ENCODE measurements at regions not wholly inside any gene's neighbourhood (a gene's known extent, or its start where the extent isn't known, plus 50 kb on each side); places are given as distances from the start of the nearest gene placed in this dataset.

- no peaks in the 10 kb centered on the region for H3K9me3 ChIP-seq
- no peaks in the 10 kb centered on the region for H3K36me3 ChIP-seq
- no peak for DNase-seq (ENCODE audit: low spot score)
- TF ChIP-seq CTCF (IDR thresholded peaks at IDR 0.05): no peak
- no peak overlapping the region for H3K4me3 ChIP-seq
- H3K27ac ChIP-seq: no peak overlapping the region
- no peaks in the 10 kb centered on the region for H3K4me1 ChIP-seq
- H3K27me3 ChIP-seq: no peaks in the 10 kb centered on the region
Measured at GRCh38 chr14:101410126-101410525, 151.2 kb upstream of the DIO3 start.

GRCh38 chr14:101411151-101411550 lies 150.1 kb upstream of the DIO3 start:
- no peaks in the 10 kb centered on the region for H3K27me3 ChIP-seq
- TF ChIP-seq CTCF (IDR thresholded peaks at IDR 0.05): no peak

GRCh38 chr14:101411779-101412178 lies 149.5 kb upstream of the DIO3 start:
- no peak overlapping the region for H3K27ac ChIP-seq
- H3K9me3 ChIP-seq: no peaks in the 10 kb centered on the region
- H3K27me3 ChIP-seq: no peaks in the 10 kb centered on the region
- no peaks in the 10 kb centered on the region for H3K36me3 ChIP-seq
- TF ChIP-seq CTCF (IDR thresholded peaks at IDR 0.05): no peak
- H3K4me1 ChIP-seq: no peaks in the 10 kb centered on the region
- no peak for DNase-seq (ENCODE audit: low spot score)
- no peak overlapping the region for H3K4me3 ChIP-seq

More at GRCh38 chr14:101411151-101411550, 150.1 kb upstream of the DIO3 start:
- H3K36me3 ChIP-seq: no peaks in the 10 kb centered on the region
- H3K4me1 ChIP-seq: no peaks in the 10 kb centered on the region
- no peak overlapping the region for H3K27ac ChIP-seq
- H3K9me3 ChIP-seq: no peaks in the 10 kb centered on the region
- H3K4me3 ChIP-seq: no peak overlapping the region
- DNase-seq (ENCODE audit: low spot score): no peak

GRCh38 chr14:101412739-101413138 lies 148.6 kb upstream of the DIO3 start:
- H3K9me3 ChIP-seq: peaks cover 0 to 7% of the 10 kb centered on the region in 2 donors
- no peaks in the 10 kb centered on the region for H3K27me3 ChIP-seq

GRCh38 chr14:101417434-101417833 lies 143.9 kb upstream of the DIO3 start:
- Histone ChIP-seq H3K9me3 (peaks cover 0 to 13% of the 10 kb centered on the region in 2 donors), H3K27me3 (no peaks in the 10 kb centered on the region), H3K4me3 (no peak overlapping the region), H3K27ac (no peak overlapping the region), H3K36me3 (no peaks in the 10 kb centered on the region), H3K4me1 (no peaks in the 10 kb centered on the region)
- TF ChIP-seq CTCF (IDR thresholded peaks at IDR 0.05): no peak
- no peak for DNase-seq (ENCODE audit: low spot score)

More at GRCh38 chr14:101412739-101413138, 148.6 kb upstream of the DIO3 start:
- DNase-seq (ENCODE audit: low spot score): no peak
- no peak overlapping the region for H3K27ac ChIP-seq
- H3K36me3 ChIP-seq: no peaks in the 10 kb centered on the region
- H3K4me1 ChIP-seq: no peaks in the 10 kb centered on the region
- no peak overlapping the region for H3K4me3 ChIP-seq
- TF ChIP-seq CTCF (IDR thresholded peaks at IDR 0.05): no peak

GRCh38 chr14:101418601-101419000 lies 142.7 kb upstream of the DIO3 start:
- Histone ChIP-seq H3K4me3 (no peak overlapping the region), H3K36me3 (no peaks in the 10 kb centered on the region), H3K4me1 (no peaks in the 10 kb centered on the region), H3K27ac (no peak overlapping the region), H3K9me3 (peaks cover 0 to 13% of the 10 kb centered on the region in 2 donors), H3K27me3 (no peaks in the 10 kb centered on the region)
- DNase-seq (ENCODE audit: low spot score): no peak
- TF ChIP-seq CTCF (IDR thresholded peaks at IDR 0.05): no peak

All from right atrium auricular region (tissue), 2 donors.